ENCODE measurements at regions not wholly inside any gene's neighbourhood (a gene's known extent, or its start where the extent isn't known, plus 50 kb on each side); places are given as distances from the start of the nearest gene placed in this dataset.

DNA sequence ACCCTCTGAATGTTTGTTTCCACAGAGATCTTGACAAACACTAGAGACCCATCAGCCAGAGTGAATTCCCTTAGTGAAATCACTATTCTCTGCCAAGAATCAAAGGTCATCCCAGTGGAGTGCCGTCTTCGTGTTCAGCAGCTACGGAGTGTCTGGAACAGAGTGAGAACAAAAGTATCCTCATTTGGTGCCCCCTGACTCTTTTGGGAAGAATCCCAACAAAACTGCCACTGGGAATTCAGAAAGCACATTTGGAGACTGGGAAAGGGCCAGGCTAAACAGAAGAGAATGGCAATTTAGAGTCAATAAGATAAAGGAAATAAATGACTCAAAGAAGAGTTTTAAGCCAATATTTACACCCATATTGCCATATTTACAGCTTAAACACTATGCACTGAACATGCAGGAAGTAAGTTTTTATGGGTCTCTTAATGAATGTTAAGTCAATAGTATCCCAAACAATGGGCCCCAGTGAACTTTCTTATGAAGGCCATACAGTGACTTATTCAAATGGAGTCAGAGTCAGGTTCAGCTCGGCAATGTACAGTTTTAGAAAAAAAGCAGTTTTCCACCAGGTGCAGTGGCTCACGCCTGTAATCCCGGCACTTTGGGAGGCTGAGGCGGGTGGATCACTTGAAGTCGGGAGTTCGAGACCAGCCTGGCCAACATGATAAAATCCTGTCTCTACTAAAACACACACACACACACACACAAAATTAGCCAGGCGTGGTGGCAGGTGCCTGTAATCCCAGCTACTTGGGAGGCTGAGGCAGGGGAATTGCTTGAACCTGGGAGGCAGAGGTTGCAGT is 392.6 kb downstream of the KLF5 start:
- Histone ChIP-seq H3K27ac (peak overlapping the region in 1 of 5 donors; percentile 10), H3K36me3 (replicated peaks in 1 of 2) (no peaks in the 10 kb centered on the region), H3K27me3 (no peaks in the 10 kb centered on the region), H3K9me3 (replicated peaks in 1 of 3) (no peaks in the 10 kb centered on the region), H3K4me3 (no peak overlapping the region), H3K4me1 (replicated peaks in 1 of 2) (no peaks in the 10 kb centered on the region)
- WGBS, 4 donors = 62 to 74% (median 65%) methylated on average over 9 to 10 of the region's 10 CpGs
- DNase-seq = no peak
- TF ChIP-seq POLR2A (IDR thresholded peaks at IDR 0.05) = no peak
- TF ChIP-seq, protein P1, sequence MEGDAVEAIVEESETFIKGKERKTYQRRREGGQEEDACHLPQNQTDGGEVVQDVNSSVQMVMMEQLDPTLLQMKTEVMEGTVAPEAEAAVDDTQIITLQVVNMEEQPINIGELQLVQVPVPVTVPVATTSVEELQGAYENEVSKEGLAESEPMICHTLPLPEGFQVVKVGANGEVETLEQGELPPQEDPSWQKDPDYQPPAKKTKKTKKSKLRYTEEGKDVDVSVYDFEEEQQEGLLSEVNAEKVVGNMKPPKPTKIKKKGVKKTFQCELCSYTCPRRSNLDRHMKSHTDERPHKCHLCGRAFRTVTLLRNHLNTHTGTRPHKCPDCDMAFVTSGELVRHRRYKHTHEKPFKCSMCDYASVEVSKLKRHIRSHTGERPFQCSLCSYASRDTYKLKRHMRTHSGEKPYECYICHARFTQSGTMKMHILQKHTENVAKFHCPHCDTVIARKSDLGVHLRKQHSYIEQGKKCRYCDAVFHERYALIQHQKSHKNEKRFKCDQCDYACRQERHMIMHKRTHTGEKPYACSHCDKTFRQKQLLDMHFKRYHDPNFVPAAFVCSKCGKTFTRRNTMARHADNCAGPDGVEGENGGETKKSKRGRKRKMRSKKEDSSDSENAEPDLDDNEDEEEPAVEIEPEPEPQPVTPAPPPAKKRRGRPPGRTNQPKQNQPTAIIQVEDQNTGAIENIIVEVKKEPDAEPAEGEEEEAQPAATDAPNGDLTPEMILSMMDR (IDR thresholded peaks at IDR 0.05) = no peak
- intact Hi-C loops (cut with DNase I) = no loop called here

DNA sequence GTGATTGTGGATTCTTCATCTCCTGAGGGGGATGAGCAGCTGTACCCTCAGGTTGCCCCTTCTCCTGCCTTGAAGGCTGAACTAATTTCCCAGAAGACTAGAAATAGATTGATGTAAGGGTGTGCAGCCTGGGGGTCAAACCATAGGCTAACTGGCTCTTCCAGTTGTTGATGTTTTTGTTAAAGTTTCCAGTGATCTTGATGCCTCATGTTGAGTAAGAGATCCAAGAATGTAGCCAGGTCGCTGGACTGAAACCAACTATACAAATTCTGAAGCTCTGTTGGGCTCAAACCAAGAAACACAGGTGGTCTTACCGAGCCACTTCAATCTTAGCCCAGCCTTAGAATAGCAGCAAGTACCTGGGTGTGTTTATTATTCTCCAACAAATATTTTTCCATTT is 391.8 kb downstream of the KLF5 start:
- 64 to 75% (median 68%) methylated on average over 2 of the region's 2 CpGs for WGBS, 4 donors
- H3K9me3 ChIP-seq (replicated peaks in 1 of 3) = no peaks in the 10 kb centered on the region
- no peak for TF ChIP-seq POLR2A (IDR thresholded peaks at IDR 0.05)
- TF ChIP-seq, protein P1 (IDR thresholded peaks at IDR 0.05) = no peak

DNA sequence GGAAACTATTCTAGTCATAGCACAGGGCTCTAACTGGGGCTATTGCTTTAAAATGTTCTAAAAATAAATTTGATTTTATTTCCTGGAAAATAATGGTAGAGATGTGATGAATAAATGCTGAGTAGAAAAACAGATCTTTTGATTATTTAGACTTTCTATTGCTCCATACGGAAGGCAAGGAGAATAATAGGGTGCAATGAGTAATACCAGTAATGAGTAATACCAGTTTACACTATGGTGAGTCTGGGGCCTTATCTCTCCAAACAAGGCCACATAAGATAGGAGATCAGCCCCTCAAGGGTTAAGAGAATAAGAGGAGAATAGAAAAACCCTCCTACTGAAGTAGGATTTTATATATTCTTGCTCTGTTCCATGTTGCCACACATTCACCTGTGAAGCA is 390.4 kb downstream of the KLF5 start:
- intact Hi-C loops (cut with DNase I) = no loop called here
- Histone ChIP-seq H3K36me3 (replicated peaks in 1 of 2) (no peaks in the 10 kb centered on the region), H3K9me3 (replicated peaks in 1 of 3) (no peaks in the 10 kb centered on the region), H3K27ac (no peak overlapping the region), H3K4me3 (no peak overlapping the region), H3K27me3 (no peaks in the 10 kb centered on the region), H3K4me1 (replicated peaks in 1 of 2) (no peaks in the 10 kb centered on the region)
- no peak for DNase-seq
- 38 to 54% (median 42%) methylated on average over 1 of the region's 1 CpG for WGBS, 4 donors
- TF ChIP-seq, protein P1 (IDR thresholded peaks at IDR 0.05) = no peak

More for the DNA sequence above, 391.8 kb downstream of the KLF5 start:
- H3K4me3 ChIP-seq = no peak overlapping the region
- H3K27me3 ChIP-seq = no peaks in the 10 kb centered on the region
- H3K4me1 ChIP-seq (replicated peaks in 1 of 2) = no peaks in the 10 kb centered on the region
- H3K36me3 ChIP-seq (replicated peaks in 1 of 2) = no peaks in the 10 kb centered on the region
- DNase-seq = no peak
- no peak overlapping the region for H3K27ac ChIP-seq
- intact Hi-C loops (cut with DNase I) = no loop called here

DNA sequence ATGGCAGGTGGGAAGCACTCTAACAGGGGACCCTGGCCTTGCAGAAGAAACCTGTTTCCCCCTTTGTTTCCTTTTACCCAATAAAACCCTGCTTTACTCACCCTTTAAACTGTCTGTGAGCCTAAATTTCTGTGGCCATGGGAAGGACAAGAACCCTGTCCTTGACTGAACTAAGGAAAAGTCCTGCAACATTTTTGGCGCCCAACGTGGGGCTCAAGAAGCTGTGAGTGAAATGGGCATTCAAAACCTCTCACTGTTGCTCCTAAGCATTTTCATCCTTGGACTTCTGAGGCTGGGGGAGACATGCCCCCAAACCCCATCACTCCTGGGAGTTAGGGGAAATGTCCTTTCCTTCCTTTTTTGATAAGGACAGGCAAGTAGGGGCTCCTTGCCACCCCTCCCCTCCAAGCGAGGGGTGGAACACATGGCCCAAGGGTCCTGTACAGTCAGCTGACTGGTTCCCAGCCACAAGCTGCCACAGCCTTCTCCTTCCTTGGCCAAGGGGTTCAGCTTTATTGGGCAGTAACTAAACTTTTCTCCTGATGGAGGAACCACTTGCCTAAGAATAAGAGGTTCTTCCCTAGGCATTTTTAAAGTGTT is 381.6 kb downstream of the KLF5 start:
- WGBS, 4 donors = 77 to 85% (median 82%) methylated on average over 2 to 3 of the region's 3 CpGs
- peaks cover 0 to 25% (median 12%) of the 10 kb centered on the region in 3 donors for H3K9me3 ChIP-seq (replicated peaks in 1 of 3)

More for the DNA sequence above, 381.6 kb downstream of the KLF5 start:
- intact Hi-C loops (cut with DNase I) = no loop called here
- no peaks in the 10 kb centered on the region for H3K4me1 ChIP-seq (replicated peaks in 1 of 2)
- no peak for DNase-seq
- no peaks in the 10 kb centered on the region for H3K27me3 ChIP-seq
- H3K36me3 ChIP-seq (replicated peaks in 1 of 2) = no peaks in the 10 kb centered on the region
- TF ChIP-seq, protein P1 (IDR thresholded peaks at IDR 0.05) = no peak
- no peak for TF ChIP-seq POLR2A (IDR thresholded peaks at IDR 0.05)
- H3K27ac ChIP-seq = no peak overlapping the region
- no peak overlapping the region for H3K4me3 ChIP-seq
